K562 (cell line): ENCODE measurements at regions not wholly inside any gene's neighbourhood (a gene's known extent, or its start where the extent isn't known, plus 50 kb on each side); places are given as distances from the start of the nearest gene placed in this dataset.

Experiments used
- ATAC-seq: fragments of 200-7000 bp; cut with Tn5 transposase; 3 replicates; pipeline ENCODE4 v1.9.1; 2020; ENCODE audit warnings: moderate library complexity
- BruUV-seq: library from RNA; stranded (reverse); fragments of 400-500 nt; replicated peaks from 2 replicates; lab custom pipeline; 2021; lab: Mats Ljungman, UMichigan
- CTCF ChIA-PET: fragments of 300-600 bp; formaldehyde crosslinking; extraction: SDS; loops from one replicate; lab custom pipeline; 2021; ENCODE audit warnings: low intra/inter-chr PET ratio; lab: Yijun Ruan, JAX
- POLR2A ChIA-PET: fragments of 300-600, 350-650 bp; sonication (Branson Sonifier 250); formaldehyde crosslinking; extraction: SDS; loops from one replicate; lab custom pipeline; 2021; ENCODE audit warnings: antibody characterized with exemption, inconsistent platforms; lab: Yijun Ruan, JAX
- DNase-seq, 4 experiments: peaks; one replicate each; pipeline versions ENCODE4 v3.0.0 to v3.0.0-alpha.2; 2011 to 2018; ENCODE audit warnings: low spot score in 3 of 4, mixed read lengths in 3 of 4; ENCODE audit errors: extremely low read depth in 1 of 4
- FAIRE-seq: peaks from 2 replicates; lab custom pipeline; 2011; peaks lifted over from hg19 to GRCh38; lab: Jason Lieb, UNC
- H2AFZ ChIP-seq: 2 replicates; pipeline ENCODE4 v1.6.0; 2011; ENCODE audit warnings: low read depth, low read length, control low read depth, inconsistent platforms
- H3K27ac ChIP-seq: fragments of 200-600 bp; 3 replicates; pipeline ENCODE4 v1.8.0; 2011; ENCODE audit warnings: low read depth, mild to moderate bottlenecking, control low read depth, inconsistent platforms, low read length, moderate library complexity, mixed read lengths; ENCODE audit errors: extremely low read depth
- H3K27me3 ChIP-seq, 2 experiments: fragments of 300-600 bp in 1 of 2; 2 replicates in 1 of 2; 3 replicates in 1 of 2; pipeline versions ENCODE4 v1.6.0 to v1.8.0; 2011; ENCODE audit warnings: inconsistent platforms in 2 of 2, low read length in 2 of 2, mild to moderate bottlenecking in 1 of 2, mixed read lengths in 1 of 2, moderate library complexity in 1 of 2; ENCODE audit not compliant: control insufficient read depth in 2 of 2, insufficient read depth in 2 of 2
- H3K36me3 ChIP-seq: fragments of 300-600 bp; 3 replicates; pipeline ENCODE4 v1.8.0; 2011; ENCODE audit warnings: mild to moderate bottlenecking, low read length, inconsistent platforms; ENCODE audit not compliant: control insufficient read depth, insufficient read depth
- H3K4me1 ChIP-seq, 2 experiments: fragments of 200-600 bp in 1 of 2; replicated peaks in 1 of 2; 2 replicates in 1 of 2; 3 replicates in 1 of 2; pipeline versions ENCODE4 v1.5.1 to v1.8.0; 2011; ENCODE audit warnings: inconsistent platforms in 2 of 2, low read length in 2 of 2, mild to moderate bottlenecking in 1 of 2, mixed read lengths in 1 of 2, moderate library complexity in 1 of 2; ENCODE audit not compliant: control insufficient read depth in 2 of 2, insufficient read depth in 2 of 2
- H3K4me2 ChIP-seq: 2 replicates; pipeline ENCODE4 v1.6.1; 2011; ENCODE audit warnings: low read length, control low read depth, inconsistent platforms, mixed read lengths; ENCODE audit not compliant: insufficient read depth
- H3K4me3 ChIP-seq: fragments of 200-600 bp; sonication (generic), shearing (Covaris generic); 2 replicates; pipeline ENCODE4 v1.5.1; 2016; ENCODE audit warnings: control low read depth, inconsistent platforms
- H3K79me2 ChIP-seq: fragments of 200-600 bp; 3 replicates; pipeline ENCODE4 v1.8.0; 2011; ENCODE audit warnings: low read length, inconsistent platforms; ENCODE audit not compliant: control insufficient read depth, insufficient read depth
- H3K9ac ChIP-seq, 2 experiments: 2 replicates each; pipeline versions ENCODE4 v1.6.0 to v1.6.1; 2011; ENCODE audit warnings: low read depth in 2 of 2, low read length in 2 of 2, control low read depth in 1 of 2, inconsistent platforms in 1 of 2, mild to moderate bottlenecking in 1 of 2, mixed read lengths in 1 of 2; ENCODE audit not compliant: insufficient read depth in 1 of 2
- H3K9me1 ChIP-seq: one replicate; pipeline ENCODE4 v1.6.0; 2011; ENCODE audit warnings: inconsistent platforms, mild to moderate bottlenecking, low read length, moderate library complexity; ENCODE audit not compliant: control insufficient read depth, insufficient read depth
- H3K9me3 ChIP-seq: replicated peaks from 2 replicates; pipeline ENCODE4 v1.5.1; 2011; ENCODE audit warnings: low read depth, low read length, inconsistent platforms; ENCODE audit not compliant: control insufficient read depth, insufficient read depth
- H4K20me1 ChIP-seq: replicated peaks from 2 replicates; pipeline ENCODE4 v1.6.1; 2011; ENCODE audit warnings: low read length, inconsistent platforms, mixed read lengths; ENCODE audit not compliant: control insufficient read depth, insufficient read depth
- CEBPG ChIP-seq, 3 experiments: fragments of 200-800 bp in 1 of 3; sonication (Bioruptor generic) in 1 of 3; sonication (generic) in 1 of 3; formaldehyde crosslinking in 1 of 3; IDR thresholded peaks in 2 of 3; conservative IDR thresholded peaks in 1 of 3; 2 replicates each; pipeline versions ENCODE4 v1.6.1 to v1.8.0; 2016 to 2022; ENCODE audit warnings: missing compliant biosample characterization in 2 of 3, missing genetic modification characterization in 2 of 3, mild to moderate bottlenecking in 1 of 3, missing genetic modification reagents in 1 of 3
- E2F8 ChIP-seq: fragments of 450-650 bp; IDR thresholded peaks from 2 replicates; pipeline ENCODE4 v1.7.1; 2018; ENCODE audit warnings: mild to moderate bottlenecking, low read depth; ENCODE audit not compliant: partially characterized antibody
- MAFG ChIP-seq: fragments of 450-650 bp; conservative IDR thresholded peaks from 2 replicates; pipeline ENCODE4 v1.6.1; 2016; ENCODE audit warnings: missing genetic modification characterization, missing compliant biosample characterization
- MYBL2 ChIP-seq, 2 experiments: fragments of 450-650 bp in 1 of 2; sonication (generic) in 1 of 2; formaldehyde crosslinking in 1 of 2; IDR thresholded peaks; 2 replicates each; pipeline versions ENCODE4 v1.6.1 to v1.8.1; 2017 to 2022; ENCODE audit warnings: borderline replicate concordance in 1 of 2, inconsistent platforms in 1 of 2, low read depth in 1 of 2, mild to moderate bottlenecking in 1 of 2, missing genetic modification reagents in 1 of 2, moderate library complexity in 1 of 2
- PCBP1 ChIP-seq: fragments of 200-400 bp; formaldehyde crosslinking; IDR thresholded peaks from 2 replicates; pipeline ENCODE4 v1.6.1; 2018; ENCODE audit warnings: mild to moderate bottlenecking, low read depth, low read length; ENCODE audit not compliant: poor library complexity, severe bottlenecking
- PRMT5 ChIP-seq: sonication (generic); formaldehyde crosslinking; IDR thresholded peaks from 2 replicates; pipeline ENCODE4 v1.5.0; 2020; ENCODE audit warnings: missing genetic modification reagents
- RBM25 ChIP-seq: fragments of 200-400 bp; formaldehyde crosslinking; IDR thresholded peaks from 2 replicates; pipeline ENCODE4 v1.6.1; 2018; ENCODE audit warnings: low read length, low read depth, moderate library complexity; ENCODE audit not compliant: severe bottlenecking
- SMARCE1 ChIP-seq: fragments of 450-650 bp; IDR thresholded peaks from 2 replicates; pipeline ENCODE4 v1.7.1; 2016; ENCODE audit warnings: mild to moderate bottlenecking
- SRF ChIP-seq, 2 experiments: fragments of 250-450, 450-650 bp in 1 of 2; sonication (Bioruptor Pico) in 1 of 2; sonication (generic) in 1 of 2; formaldehyde crosslinking; IDR thresholded peaks; 2 replicates each; pipeline versions ENCODE4 v1.5.0 to v1.5.1; 2020 to 2022; ENCODE audit warnings: mild to moderate bottlenecking in 1 of 2, missing genetic modification reagents in 1 of 2
- TCF15 ChIP-seq: fragments of 250-450 bp; sonication (Bioruptor Pico); IDR thresholded peaks from 2 replicates; pipeline ENCODE4 v1.8.0; 2022; ENCODE audit warnings: moderate library complexity, mild to moderate bottlenecking, inconsistent platforms
- U2AF2 ChIP-seq: fragments of 200-400 bp; formaldehyde crosslinking; optimal IDR thresholded peaks from 2 replicates; pipeline ENCODE3; 2017; ENCODE audit warnings: low read depth, mild to moderate bottlenecking, low read length
- ZNF239 ChIP-seq: fragments of 250-450 bp; sonication (Bioruptor Pico); IDR thresholded peaks from 2 replicates; pipeline ENCODE4 v1.4.0; 2020; ENCODE audit warnings: mild to moderate bottlenecking
- WGBS: fragments of 100-300 bp; shearing (Covaris generic); methylation state at CpG from one replicate; pipeline ENCODE4 v1.1.6; 2016; ENCODE audit warnings: low coverage, mixed read lengths; ENCODE audit not compliant: insufficient coverage; ENCODE audit errors: missing lambda C conversion rate; 5-methylcytosine and 5-hydroxymethylcytosine counted together
- in situ Hi-C: fragments of 300-500 bp; cut with MboI; formaldehyde crosslinking; loops from 4 replicates; pipeline ENCODE4 v1.15.0; 2018; ENCODE audit warnings: inconsistent platforms, mixed read lengths
- intact Hi-C: fragments of 100-400 bp; cut with micrococcal nuclease; formaldehyde crosslinking; loops from 2 replicates; pipeline ENCODE4 v1.14.2; 2022

GRCh38 chr4:100803751-100804150 is 285.9 kb upstream of the EMCN start:
- FAIRE-seq (no peak), ATAC-seq (no peak), DNase-seq (no peak)
- TF ChIP-seq U2AF2, result no peak
- TF ChIP-seq ZNF239 (CRISPR knock-in tag), result no peak
- TF ChIP-seq MYBL2 (IDR thresholded peaks at IDR 0.05; ENCODE audit: low read depth), result no peak
- no peak for TF ChIP-seq MYBL2 (CRISPR knock-in tag; IDR thresholded peaks at IDR 0.05; ENCODE audit: borderline replicate concordance)
- TF ChIP-seq SRF (CRISPR knock-in tag; IDR thresholded peaks at IDR 0.05), result no peak
- TF ChIP-seq MAFG (tag), result no peak
- no peak for TF ChIP-seq E2F8
- no peak for TF ChIP-seq PCBP1
- no peak for TF ChIP-seq RBM25
- TF ChIP-seq CEBPG (CRISPR knock-in tag; IDR thresholded peaks at IDR 0.05), result no peak
- no peak for TF ChIP-seq CEBPG (tag; conservative IDR thresholded peaks at IDR 0.05 in 1 of 2, IDR thresholded peaks at IDR 0.05 in 1 of 2)
- no peak for TF ChIP-seq SMARCE1
- no peak for TF ChIP-seq PRMT5 (CRISPR knock-in tag)
- no peak for TF ChIP-seq TCF15 (CRISPR knock-in tag)
- Histone ChIP-seq H3K9ac (no peak overlapping the region), H4K20me1 (no peaks in the 10 kb centered on the region), H3K79me2 (no peaks in the 10 kb centered on the region), H3K9me1 (no peaks in the 10 kb centered on the region), H3K36me3 (no peaks in the 10 kb centered on the region), H3K4me1 (no peaks in the 10 kb centered on the region), H3K9me3 (no peaks in the 10 kb centered on the region; the same call in 1 of the 2 replicates), H3K4me3 (no peak overlapping the region), H3K4me2 (no peak overlapping the region), H3K27ac (no peak overlapping the region), H2AFZ (no peak overlapping the region), H3K27me3 (no peaks in the 10 kb centered on the region)
- intact Hi-C loops, result no loop called here
- in situ Hi-C loops, result no loop called here
- POLR2A ChIA-PET, result no interaction called here
- WGBS, result 0% methylated on average over 2 of the region's 2 CpGs
- CTCF ChIA-PET, result no interaction called here
- no TSS peak for BruUV-seq
